Muscle layer of colon (tissue), 2 donors: ENCODE measurements at regions not wholly inside any gene's neighbourhood (a gene's known extent, or its start where the extent isn't known, plus 50 kb on each side); places are given as distances from the start of the nearest gene placed in this dataset.
"Not testable (repeated sequence)": the region's sequence is repeated elsewhere in the genome, so short reads cannot be mapped to it uniquely, and the experiment has no call there.

Experiments used
- H3K27ac ChIP-seq: one replicate; pipeline ENCODE4 v1.7.0; 2013; ENCODE audit warnings: low read depth, mild to moderate bottlenecking, low read length, moderate library complexity
- H3K27me3 ChIP-seq, 2 donors: one replicate each; pipeline ENCODE4 v1.7.0; 2013; ENCODE audit warnings: low read length in 2 of 2, mild to moderate bottlenecking in 2 of 2; ENCODE audit not compliant: insufficient read depth in 2 of 2, control insufficient read depth in 1 of 2
- H3K36me3 ChIP-seq: one replicate; pipeline ENCODE4 v1.7.0; 2013; ENCODE audit warnings: mild to moderate bottlenecking, low read length; ENCODE audit not compliant: insufficient read depth
- H3K4me1 ChIP-seq: one replicate; pipeline ENCODE4 v1.7.0; 2013; ENCODE audit warnings: mild to moderate bottlenecking, low read length; ENCODE audit not compliant: insufficient read depth
- H3K4me3 ChIP-seq, 2 donors: one replicate each; pipeline ENCODE4 v1.7.0; 2013; ENCODE audit warnings: low read length in 2 of 2, low read depth in 1 of 2, mild to moderate bottlenecking in 1 of 2, moderate library complexity in 1 of 2
- H3K9ac ChIP-seq: one replicate; pipeline ENCODE4 v1.7.0; 2013; ENCODE audit warnings: low read length
- H3K9me3 ChIP-seq: one replicate; pipeline ENCODE4 v1.7.0; 2013; ENCODE audit warnings: mild to moderate bottlenecking, low read length
- donor health status: abdominal sarcoma.
- donor health status: Adenocarcinoma of cecum.

DNA sequence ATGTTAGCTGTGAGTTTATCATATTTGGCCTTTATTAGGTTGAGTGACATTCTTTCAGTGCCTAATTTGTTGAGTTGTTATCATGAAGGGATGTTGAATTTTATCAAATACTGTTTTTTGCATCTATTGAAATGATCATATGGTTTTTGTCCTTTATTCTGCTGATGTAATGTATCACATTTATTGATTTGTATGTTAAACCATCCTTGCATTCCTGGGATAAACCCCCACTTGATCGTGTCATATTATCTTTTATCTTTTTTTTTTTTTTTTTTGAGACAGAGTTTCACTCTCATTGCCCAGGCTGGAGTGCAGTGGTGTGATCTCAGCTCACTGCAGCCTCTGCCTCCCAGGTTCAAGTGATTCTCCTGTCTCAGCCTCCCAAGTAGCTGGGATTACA, 51.9 kb upstream of the MFGE8 start:
- H3K4me1 ChIP-seq, H3K27ac ChIP-seq, H3K27me3 ChIP-seq, H3K4me3 ChIP-seq, H3K9me3 ChIP-seq, H3K9ac ChIP-seq, H3K36me3 ChIP-seq: not testable (repeated sequence)

DNA sequence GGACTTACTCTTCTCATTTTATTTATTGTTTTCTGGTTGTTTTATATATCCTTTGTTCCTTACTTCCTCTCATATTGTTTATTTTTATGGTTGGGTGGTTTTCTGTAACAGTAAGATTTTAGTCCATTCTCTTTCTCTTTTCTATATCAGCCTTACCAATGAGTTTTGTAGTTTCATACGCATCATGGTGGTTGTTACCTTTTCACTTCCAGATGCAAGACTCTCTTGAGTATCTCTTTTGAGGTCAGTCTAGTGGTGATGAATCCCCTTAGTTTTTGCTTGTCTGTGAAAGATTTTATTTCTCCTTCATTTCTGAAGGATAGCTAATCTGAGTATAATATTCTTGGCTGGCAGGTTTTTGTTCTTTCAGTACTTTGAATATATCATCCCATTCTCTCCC, 57.1 kb upstream of the MFGE8 start:
- H3K4me1 ChIP-seq, result no peaks in the 10 kb centered on the region
- no peaks in the 10 kb centered on the region for H3K27me3 ChIP-seq
- no peak overlapping the region for H3K27ac ChIP-seq
- H3K9ac ChIP-seq, result no peak overlapping the region
- no peaks in the 10 kb centered on the region for H3K9me3 ChIP-seq
- H3K4me3 ChIP-seq, result no peak overlapping the region
- H3K36me3 ChIP-seq, result no peaks in the 10 kb centered on the region

DNA sequence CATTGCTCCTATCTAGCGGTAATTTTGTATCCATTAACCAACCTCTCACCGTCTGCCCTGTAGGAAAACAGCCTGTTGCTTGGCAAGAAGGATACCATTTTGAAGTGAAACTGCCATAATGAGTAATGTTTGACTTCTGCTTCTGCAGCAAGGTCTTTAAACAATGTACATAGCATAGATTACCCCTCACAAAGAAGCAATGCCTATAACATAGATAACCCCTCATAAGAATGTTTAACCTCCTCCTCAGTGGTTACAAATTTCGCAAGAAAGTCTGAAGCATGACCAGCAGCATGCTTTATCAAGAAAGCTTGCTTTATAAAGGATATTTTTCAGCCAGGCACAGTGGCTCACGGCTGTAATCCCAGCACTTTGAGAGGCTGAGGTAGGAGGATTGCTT, 61.2 kb upstream of the MFGE8 start:
- H3K27ac ChIP-seq, result no peak overlapping the region
- H3K4me3 ChIP-seq, result no peak overlapping the region
- H3K27me3 ChIP-seq, result no peaks in the 10 kb centered on the region
- H3K36me3 ChIP-seq, result no peaks in the 10 kb centered on the region
- no peaks in the 10 kb centered on the region for H3K9me3 ChIP-seq
- no peaks in the 10 kb centered on the region for H3K4me1 ChIP-seq
- H3K9ac ChIP-seq, result no peak overlapping the region

DNA sequence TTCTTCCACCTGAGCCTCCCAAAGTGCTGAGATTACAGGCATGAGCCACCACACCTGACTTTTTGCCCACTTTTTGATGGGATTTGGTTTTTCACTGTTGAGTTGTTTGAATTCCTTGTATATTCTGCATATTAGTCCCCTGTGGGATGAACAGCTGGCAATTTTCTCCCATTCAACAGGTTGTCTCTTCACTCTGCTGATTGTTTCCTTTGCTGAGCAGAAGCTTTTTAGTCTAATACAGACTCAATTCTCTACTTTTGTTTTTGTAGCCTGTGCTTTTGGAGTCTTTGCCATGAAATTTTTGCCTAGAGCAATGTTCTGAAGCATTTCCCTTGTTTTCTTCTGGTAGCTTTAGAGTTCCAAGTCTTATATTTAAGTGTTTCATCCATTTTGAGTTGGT, 62.7 kb upstream of the MFGE8 start:
- H3K27ac ChIP-seq, result no peak overlapping the region
- H3K9ac ChIP-seq, result no peak overlapping the region
- H3K9me3 ChIP-seq, result no peaks in the 10 kb centered on the region
- H3K4me1 ChIP-seq, result no peaks in the 10 kb centered on the region
- no peak overlapping the region for H3K4me3 ChIP-seq
- no peaks in the 10 kb centered on the region for H3K36me3 ChIP-seq
- H3K27me3 ChIP-seq, result no peaks in the 10 kb centered on the region

DNA sequence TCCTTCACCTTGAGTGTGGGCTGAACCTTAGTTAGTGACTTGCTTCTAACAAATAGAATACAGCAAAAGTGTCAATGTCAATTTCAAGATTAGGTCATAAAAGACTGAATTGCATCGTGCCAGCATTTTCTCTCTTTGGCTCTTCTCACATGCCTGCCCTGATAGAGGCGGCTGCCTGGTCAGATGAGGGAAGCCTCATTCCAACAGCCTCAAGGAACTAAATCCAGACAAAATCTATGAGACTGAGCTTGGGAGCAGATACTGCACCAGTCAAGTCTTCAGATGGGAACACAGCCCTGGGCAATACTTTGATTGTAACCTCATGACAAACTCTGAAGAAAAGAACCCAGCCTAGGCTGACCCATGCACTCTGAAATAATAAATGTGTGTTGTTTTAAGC, 63.5 kb upstream of the MFGE8 start:
- Histone ChIP-seq H3K4me3 (no peak overlapping the region), H3K9me3 (no peaks in the 10 kb centered on the region)

DNA sequence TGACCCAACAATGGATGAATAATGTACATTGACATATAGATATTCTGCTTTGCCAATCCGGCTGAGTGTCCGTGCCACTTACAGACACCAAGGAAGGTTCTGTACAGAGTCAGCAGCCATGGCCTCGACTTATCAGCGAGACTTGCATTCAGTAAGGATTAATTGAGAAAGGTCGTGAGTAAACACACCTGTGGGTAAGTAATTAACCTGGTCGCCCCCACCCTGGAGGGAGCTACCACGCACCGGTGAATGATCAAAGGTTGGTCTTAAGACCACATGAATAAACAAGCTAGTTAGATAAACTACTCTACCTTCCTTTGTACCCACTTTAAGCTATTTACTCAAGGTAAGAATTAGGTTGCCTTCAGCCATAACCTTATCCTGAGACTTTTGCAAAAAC, 66.5 kb upstream of the MFGE8 start:
- H3K9me3 ChIP-seq, result no peaks in the 10 kb centered on the region
- no peak overlapping the region for H3K9ac ChIP-seq
- no peaks in the 10 kb centered on the region for H3K36me3 ChIP-seq
- H3K4me1 ChIP-seq, result no peaks in the 10 kb centered on the region
- H3K27me3 ChIP-seq, result no peaks in the 10 kb centered on the region
- H3K27ac ChIP-seq, result no peak overlapping the region
- no peak overlapping the region for H3K4me3 ChIP-seq

More for the DNA sequence above, 63.5 kb upstream of the MFGE8 start:
- Histone ChIP-seq H3K27me3 (no peaks in the 10 kb centered on the region), H3K9ac (no peak overlapping the region), H3K36me3 (no peaks in the 10 kb centered on the region), H3K4me1 (no peaks in the 10 kb centered on the region), H3K27ac (no peak overlapping the region)

DNA sequence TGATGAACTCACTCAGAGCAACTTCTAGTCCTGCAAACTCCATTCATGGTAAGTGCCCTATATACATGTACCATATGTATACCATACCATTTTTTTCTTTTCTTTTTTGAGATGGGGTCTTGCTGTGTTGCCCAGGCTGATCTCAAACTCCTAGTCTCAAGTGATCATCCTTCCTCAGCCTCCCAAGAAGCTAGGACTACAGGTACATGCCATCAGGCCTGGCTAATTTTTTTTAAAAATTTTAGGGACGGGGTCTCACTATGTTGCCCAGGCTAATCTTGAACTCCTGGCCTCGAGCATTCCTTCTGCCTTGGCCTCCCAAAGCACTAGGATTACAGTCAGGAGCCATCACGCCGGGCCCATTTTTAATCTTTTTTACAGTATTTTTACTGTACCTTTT, 67.3 kb upstream of the MFGE8 start:
- no peaks in the 10 kb centered on the region for H3K36me3 ChIP-seq
- no peak overlapping the region for H3K4me3 ChIP-seq
- H3K9ac ChIP-seq, result no peak overlapping the region
- H3K27ac ChIP-seq, result no peak overlapping the region
- no peaks in the 10 kb centered on the region for H3K4me1 ChIP-seq
- H3K9me3 ChIP-seq, result no peaks in the 10 kb centered on the region
- no peaks in the 10 kb centered on the region for H3K27me3 ChIP-seq

DNA sequence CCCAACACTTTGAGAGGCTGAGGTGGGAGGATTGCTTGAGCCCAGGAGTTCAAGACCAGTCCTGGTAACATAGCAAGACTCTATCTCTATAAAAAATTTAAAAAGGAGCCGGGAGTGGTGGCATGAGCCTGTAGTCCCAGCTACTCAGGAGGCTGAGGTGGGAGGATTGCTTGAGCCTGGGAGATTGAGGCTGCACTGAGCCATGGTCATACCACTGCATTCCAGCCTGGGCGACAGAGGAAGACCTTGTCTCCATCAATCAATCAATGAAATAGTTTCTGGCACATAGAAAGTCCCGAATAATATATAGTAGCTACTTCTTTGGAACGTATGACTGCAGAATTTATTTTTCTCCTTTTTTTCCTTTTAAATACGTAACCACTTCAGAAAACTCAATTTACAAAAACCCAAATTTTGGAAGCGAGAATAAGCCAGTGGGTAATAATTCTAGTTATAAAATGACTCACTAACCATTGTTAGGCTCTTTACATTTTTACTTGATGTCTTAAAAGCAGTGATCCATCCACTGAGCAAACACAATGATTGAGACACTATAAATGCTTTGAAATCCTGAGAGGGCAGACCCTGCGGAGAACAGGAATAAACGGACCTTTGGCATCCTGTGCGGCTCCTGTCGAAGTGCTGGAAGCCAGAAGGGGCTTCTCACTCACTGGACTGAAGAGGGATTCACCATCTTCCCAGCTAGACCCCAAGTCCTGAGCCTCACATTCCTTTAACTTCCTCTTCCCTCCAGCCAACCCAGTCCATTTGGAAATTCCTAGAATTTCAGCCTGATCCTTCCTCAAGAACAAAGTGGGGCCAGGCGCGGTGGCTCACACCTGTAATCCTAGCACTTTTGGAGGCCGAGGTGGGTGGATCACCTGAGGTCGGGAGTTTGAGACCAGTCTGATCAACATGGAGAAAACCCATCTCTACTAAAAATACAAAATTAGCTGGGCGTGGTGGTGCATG, 68.4 kb upstream of the MFGE8 start:
- no peak overlapping the region for H3K9ac ChIP-seq
- H3K27me3 ChIP-seq, result no peaks in the 10 kb centered on the region
- no peaks in the 10 kb centered on the region for H3K9me3 ChIP-seq
- H3K4me3 ChIP-seq, result no peak overlapping the region
- no peak overlapping the region for H3K27ac ChIP-seq
- no peaks in the 10 kb centered on the region for H3K36me3 ChIP-seq
- no peaks in the 10 kb centered on the region for H3K4me1 ChIP-seq

DNA sequence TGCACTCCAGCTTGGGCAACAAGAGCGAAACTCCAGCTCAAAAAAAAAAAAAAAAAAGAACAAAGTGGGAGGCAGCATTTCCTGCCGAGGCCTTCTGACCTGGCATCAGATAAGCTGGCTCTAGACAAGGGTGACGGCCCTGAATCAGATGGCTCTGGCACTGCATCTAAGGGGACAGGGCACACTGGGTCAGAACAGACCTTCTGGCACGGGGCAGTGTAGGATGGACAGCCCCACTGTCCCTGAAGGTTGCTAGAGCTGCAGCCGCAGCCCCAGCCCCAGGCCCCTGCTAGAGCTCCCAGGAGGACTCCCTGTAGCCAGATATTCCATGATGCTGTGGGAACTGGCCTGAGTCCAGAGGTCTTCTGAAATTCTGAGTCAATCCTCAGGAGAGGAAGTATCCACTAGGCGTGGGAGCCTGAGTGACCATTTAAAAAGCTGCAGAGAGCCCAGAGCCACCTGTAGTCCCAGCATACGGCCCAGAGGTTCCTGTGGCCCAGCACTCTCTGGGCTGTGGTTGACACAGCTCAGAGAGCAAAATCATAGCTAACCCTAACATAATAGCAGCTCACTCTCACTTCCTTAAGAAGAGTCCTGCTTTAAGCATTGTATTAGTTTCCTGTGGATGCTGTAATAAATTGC, 69.2 kb upstream of the MFGE8 start:
- Histone ChIP-seq H3K36me3 (no peaks in the 10 kb centered on the region), H3K27ac (no peak overlapping the region), H3K4me3 (no peak overlapping the region), H3K9ac (no peak overlapping the region), H3K27me3 (no peaks in the 10 kb centered on the region), H3K9me3 (no peaks in the 10 kb centered on the region), H3K4me1 (no peaks in the 10 kb centered on the region)

DNA sequence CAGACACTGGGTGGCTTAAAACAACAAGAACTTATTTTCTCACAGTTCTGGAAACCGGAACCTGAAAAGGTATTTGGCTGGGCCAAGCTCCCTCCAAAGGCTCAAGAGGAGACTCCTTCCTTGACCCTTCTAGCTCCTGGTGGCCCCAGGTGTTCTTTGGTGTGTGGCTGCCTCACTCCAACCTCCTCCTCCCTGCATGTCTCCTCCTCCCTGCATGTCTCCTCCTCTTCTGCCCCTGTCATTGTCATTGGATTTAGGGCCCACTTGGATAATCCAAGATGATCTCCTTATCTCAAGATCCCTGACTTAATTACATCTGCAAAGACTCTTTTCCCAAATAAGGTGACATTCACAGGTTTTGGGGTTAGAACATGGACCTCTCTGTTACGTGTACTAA, 69.8 kb upstream of the MFGE8 start:
- Histone ChIP-seq H3K4me3 (no peak overlapping the region), H3K27ac (no peak overlapping the region)

DNA sequence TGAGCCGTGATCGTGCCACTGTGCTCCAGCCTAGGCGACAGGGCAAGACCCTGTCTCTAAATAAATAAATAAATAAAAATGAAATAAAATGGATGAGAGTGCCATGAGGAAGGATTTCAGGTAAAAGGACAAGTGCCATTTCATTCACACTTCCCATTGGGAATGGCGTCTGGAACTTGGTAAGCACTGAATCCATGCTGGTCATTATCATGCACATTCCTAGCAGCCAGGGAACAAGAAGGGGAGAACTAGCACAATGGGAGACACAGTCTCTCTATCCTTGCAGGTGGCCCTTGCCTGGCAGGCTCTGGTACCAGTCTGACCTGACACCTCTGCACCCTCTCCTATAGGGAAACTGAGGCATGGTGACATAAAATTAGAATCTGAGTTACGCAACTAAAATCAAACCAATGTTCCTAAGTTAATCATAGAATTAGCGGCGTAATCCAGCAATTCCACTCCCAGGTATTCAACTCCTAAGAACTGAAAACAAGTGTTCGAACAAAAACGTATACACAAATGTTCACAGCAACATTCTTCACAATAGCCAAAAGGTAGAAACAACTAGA, 70.8 kb upstream of the MFGE8 start:
- no peak overlapping the region for H3K4me3 ChIP-seq
- H3K9me3 ChIP-seq, result no peaks in the 10 kb centered on the region
- no peak overlapping the region for H3K9ac ChIP-seq
- no peak overlapping the region for H3K27ac ChIP-seq
- H3K36me3 ChIP-seq, result no peaks in the 10 kb centered on the region
- no peaks in the 10 kb centered on the region for H3K27me3 ChIP-seq
- H3K4me1 ChIP-seq, result no peaks in the 10 kb centered on the region

More for the DNA sequence above, 69.8 kb upstream of the MFGE8 start:
- no peak overlapping the region for H3K9ac ChIP-seq
- H3K4me1 ChIP-seq, result no peaks in the 10 kb centered on the region
- H3K27me3 ChIP-seq, result no peaks in the 10 kb centered on the region
- H3K9me3 ChIP-seq, result no peaks in the 10 kb centered on the region
- H3K36me3 ChIP-seq, result no peaks in the 10 kb centered on the region
